ENCODE measurements at regions not wholly inside any gene's neighbourhood (a gene's known extent, or its start where the extent isn't known, plus 50 kb on each side); places are given as distances from the start of the nearest gene placed in this dataset.
A peak's percentile ranks its signal among the peaks of the same experiment; 100 is the strongest.

DNA sequence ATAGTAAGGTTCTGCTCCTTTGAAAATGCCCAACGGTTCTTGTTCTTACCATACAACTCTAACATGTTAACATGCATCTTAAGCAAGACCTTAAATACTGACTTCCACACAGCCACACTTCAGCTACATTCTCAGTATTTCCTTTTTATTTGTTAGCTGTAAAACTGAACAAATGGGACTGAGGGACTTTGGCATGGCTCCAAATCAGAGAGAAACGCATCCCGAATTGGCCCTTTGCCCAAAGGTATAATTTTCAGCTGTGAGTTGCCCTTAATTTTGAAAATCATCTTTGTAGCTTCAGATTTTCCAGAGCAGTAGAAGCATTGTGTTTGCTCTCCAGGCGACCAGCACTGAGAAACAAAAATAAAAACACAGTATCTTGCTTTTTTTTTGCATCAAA lies 56.4 kb downstream of the NEUROD6 start:
- no peak for DNase-seq (ENCODE audit: low read depth)

DNA sequence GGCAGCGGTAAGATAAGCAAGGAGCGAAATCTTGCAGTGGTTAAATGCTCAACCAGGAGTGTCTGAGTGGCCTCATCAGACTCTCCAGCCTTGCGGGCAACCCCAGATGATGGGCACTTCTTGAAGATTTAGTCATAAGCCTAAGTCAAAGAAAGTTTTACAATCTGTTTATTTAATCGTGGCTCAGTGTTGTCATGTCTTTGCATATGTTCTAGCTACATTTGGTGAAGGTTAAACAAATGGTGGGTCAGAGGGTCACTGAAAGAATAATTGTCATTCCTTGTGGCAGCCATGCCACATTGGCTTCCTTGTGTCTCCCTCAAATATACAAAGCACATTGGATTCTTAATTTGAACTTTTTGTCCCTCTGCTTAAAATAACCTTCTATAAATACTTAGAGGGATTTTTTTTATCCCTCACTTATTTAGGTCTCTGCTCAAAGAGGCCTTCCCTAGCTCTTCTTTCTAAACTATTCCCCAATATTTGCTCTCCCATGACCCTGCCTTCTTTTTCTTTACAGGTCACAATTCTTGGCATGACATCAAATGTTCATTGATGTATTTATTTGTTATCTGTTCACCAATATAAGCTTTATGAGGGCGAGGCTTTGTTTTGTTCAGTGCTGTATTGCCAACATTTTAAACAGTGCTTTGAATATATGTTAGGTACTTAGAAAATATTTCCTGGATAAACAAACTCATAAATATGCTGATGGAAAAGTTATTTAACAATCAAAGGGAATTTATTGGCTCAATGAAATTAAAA lies 68.7 kb downstream of the NEUROD6 start:
- no peak for DNase-seq (ENCODE audit: low read depth)

DNA sequence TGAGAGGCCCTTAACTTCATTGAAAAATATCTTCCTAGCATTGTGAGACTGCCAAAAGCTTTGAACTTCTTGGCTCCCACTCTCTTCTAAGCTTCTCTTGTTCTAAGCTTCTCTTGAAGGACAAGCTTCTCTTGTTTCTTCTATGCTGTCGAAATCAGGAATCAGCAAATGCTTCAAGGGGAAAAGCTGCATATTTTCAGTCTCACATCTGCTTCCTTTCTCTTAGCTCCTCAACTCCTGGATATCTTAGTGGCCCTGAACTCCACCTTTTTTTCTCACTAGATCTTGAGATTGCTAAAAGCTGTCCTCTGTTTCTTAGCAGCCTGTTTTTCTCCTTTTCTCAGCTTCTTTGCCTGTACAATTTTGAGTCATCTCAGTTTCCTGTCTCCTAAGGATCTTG lies 73.0 kb downstream of the NEUROD6 start:
- no peak for DNase-seq (ENCODE audit: low read depth)

DNA sequence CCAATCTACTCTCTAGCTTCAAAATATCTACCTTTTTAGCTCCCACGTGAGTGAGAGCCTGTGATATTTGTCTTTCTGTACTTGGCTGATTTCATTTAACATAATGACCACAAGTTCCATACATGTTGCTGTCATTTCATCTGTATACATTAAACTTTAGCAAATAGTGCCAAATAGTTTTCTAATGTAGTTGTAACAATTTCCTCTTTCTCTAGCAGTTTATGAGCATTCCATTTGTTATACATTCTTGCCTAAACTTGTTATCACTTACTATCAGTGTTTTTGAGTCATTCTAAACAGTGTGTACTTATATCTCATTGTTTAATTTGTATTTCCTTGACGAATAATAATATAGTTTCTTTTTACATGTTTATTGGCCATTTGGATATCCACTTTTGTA lies 77.2 kb downstream of the NEUROD6 start:
- DNase-seq (ENCODE audit: low read depth), result no peak

DNA sequence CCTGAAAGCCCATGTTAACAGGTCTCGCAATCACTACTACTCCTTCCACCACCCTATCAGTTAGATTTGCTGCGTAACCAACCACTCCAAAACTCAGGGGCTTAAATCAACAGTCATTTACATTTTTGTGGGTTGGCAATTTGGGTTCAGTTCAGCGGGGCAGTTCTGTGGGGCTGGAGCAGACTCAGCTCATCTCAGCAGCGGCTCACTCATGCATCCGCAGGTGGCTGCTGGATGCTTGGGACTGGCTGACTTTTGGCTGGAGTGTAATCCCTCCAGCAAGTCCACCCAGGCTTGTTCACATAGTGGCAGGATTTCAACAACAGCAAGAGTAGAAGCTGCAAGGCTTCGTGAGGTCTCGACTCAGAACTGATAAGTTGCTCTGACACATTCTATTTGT lies 79.2 kb downstream of the NEUROD6 start:
- DNase-seq (ENCODE audit: low read depth), result no peak

DNA sequence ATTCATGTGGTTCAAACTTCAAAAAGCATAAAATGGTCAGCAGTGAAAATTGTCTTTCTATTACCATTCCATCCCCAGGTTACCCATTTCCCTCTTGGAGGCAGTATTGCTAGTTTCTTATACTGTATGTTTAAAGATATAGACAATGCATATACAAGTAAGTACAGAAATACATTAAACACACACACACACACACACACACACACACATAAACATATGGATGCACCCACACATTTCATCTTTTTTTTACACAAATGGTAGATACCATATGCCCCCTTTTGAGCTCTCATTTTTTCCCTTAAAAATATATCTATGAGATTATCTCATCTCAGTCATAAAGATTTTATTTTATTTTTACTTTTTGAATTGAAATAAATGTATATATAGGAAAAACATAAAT lies 79.7 kb downstream of the NEUROD6 start:
- no peak for DNase-seq (ENCODE audit: low read depth)

DNA sequence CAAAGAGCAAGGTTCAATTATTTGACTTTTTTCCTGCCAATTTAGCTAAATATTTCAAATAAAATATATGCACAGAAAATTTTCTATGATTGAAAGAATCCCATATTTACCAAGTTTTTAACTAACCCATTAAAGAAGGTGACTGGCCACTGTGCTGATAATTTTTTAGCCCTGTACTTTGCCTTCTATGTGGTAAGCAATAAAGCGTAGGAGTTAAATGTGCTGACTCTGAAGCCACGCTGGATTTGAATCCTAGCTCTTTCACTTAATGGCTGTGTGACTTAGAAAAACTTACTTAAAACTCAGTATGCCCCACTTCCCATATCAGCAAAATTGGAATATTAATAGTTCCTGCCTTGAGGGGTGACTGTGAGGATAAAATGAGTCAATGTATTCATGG lies 82.1 kb downstream of the NEUROD6 start:
- no peak for DNase-seq (ENCODE audit: low read depth)

DNA sequence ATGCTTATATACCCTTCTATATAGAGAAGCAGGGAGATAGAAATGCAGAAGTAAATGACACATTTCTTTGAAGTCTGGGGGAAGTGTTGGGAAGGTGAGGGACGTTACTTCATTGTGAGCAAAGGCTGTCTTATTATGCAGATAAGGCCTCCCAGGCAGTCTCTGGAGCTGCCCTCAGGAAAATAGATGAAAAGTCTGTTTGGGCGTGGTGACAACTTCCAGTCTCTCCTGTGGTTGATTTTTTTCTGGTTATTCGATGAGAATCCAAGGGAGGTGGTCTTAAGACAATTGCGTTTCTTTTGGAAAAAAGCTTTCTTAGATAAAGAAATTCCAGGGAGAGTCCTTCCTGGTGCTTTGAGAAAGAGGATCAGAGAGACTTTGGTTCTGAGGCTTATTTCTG lies 84.0 kb downstream of the NEUROD6 start:
- DNase-seq (ENCODE audit: low read depth), result no peak

DNA sequence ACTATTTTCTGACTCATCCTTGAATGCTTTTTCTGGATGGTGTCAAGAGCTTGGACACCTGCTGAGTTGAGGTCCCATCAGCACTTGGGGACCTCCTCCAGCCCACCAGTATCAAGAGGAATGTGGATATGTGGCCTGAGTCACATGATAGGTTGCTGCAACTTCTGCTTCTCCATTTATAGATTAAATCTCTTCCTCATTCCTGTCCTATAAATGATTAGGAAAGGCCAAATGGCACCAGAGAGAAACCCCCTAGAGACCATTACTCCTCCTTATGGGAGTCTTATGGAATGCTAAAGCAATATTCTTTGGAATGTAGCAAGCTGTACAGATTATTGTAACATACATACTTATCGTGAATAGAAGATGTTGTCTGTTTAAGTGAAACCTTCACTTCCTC lies 85.6 kb downstream of the NEUROD6 start:
- DNase-seq (ENCODE audit: low read depth), result no peak

DNA sequence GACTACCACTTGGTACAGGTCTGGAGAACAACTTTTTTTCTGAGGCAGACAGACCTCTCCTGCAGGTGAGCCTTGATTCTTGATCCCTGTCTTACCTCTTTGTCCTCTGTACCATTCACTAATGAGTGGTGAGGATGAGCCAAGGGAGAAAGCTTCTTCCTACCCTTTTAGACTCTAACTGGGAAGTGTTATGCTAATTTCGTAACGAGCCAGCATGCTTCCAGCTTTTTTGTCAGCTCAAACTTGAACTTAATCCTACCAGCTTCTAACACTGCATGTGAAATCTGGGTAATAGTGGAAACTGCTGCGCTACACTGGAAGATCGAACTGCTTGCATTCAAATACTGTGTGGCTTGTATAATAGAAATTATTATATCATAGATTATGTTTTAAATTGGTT lies 87.0 kb downstream of the NEUROD6 start:
- no peak for DNase-seq (ENCODE audit: low read depth)

DNA sequence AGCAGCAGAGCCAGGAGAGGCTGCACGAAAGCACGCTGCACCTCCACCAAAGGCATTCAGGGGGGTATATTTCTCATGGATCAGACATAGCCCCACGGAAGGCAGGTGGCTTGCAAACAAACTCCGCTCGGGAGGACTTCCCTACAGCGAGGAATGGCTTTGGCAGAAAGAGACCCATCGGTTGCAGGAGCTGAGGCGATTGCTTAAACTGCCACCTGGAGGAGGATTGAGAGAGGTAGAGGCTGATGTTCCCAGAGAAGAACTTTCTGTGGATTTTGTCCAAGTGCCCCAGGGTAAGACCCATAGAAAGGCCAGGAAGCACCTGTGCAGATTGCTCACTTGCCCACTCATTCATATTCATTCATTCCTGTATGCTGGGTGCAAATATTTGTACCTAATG lies 89.1 kb downstream of the NEUROD6 start:
- DNase-seq (ENCODE audit: low read depth), result no peak

DNA sequence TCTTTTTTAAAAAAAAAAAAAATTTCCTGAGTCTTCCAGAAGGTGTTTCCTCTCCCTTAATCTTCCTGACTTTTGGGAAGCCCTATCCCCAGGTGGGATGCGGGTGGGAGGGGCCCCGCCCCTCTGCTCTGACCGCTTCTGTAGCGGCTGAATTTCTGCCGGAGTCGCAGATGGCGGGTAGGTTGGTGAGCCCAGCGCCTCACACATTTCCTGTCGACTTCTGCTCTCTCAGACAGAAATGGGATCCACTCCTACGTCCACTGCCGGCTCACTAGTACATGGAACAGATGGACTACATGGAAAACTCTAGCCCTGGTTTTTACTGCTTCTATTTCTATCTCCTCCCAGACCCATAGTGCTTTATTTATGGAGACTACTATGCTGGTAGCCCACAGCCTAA lies 90.9 kb downstream of the NEUROD6 start:
- no peak for DNase-seq (ENCODE audit: low read depth)

DNA sequence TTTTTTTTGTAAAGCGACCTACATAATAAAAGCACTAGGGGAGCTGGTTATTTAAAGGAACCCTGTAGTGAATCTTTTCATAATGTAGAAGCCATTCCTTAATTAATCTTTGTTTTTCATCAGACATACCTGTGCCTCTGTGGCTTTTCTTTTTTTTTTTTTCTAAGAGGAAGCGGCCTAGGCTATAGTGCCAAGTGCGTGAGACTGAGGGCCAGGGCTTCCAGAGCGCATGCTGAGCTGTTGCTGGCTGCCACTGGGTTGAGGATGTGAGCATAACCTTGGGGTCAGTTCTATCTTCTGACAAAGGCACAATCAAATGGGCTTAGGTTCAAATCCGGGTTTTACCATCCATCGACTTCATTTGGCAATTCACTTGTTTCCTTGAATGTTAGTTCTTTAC lies 103.7 kb downstream of the NEUROD6 start:
- no peak for DNase-seq (ENCODE audit: low read depth)

DNA sequence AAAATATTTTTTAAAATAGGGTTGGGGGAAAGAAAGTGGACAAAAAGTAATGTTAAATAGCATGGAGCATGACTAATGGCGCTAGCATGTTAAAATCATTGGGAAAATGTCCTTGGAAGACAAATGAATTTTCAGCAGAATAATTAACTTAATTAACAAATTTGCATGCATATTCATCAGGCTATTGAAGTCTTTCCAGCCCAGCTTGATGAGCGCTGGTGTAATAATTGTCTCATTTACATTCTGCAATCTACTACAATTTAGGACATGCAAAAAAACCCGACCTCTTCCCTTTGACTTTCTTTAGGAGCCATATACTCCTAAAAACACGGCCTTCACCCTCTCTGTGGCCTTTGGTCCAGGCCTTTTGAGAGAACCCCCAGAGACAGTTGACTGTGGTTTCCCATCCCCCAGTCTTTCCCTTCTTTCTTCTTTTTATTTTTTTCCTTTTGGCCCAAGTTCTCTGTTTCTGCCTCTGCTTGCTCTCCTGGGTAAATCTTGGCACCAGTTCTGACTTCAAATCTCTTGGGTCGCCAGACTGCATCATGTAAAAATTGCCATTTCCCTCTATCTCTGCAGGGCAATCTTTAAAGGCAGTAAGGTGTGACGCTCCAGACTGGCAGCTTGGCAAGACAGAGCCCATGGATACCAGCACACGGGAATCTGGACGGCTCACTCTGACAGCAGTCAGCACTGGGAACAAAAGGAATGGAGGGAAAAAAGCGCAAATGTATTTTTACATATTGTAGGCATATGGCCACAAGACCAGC lies 105.5 kb downstream of the NEUROD6 start:
- DNase-seq (ENCODE audit: low read depth), result no peak

DNA sequence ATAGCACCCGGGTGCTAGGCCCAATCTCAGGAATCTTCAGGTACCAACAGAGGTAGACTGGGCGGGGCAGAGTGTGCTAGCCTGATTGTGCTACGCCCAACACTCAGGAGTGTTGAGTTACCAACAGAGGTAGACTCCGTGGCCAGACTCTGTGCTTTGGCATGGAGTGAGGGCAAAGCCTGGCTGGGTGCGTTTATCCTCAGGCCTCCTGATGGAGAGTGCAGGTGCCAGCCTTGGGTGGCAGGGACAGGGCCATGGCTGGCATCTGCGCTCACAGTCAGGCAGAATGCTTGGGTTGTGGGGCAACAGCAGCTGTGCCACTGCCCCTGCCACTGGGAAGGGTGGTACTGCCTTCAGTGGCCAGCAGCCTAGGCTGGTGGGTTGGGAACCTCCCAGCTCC lies 111.6 kb downstream of the NEUROD6 start:
- no peak for DNase-seq (ENCODE audit: low read depth)

DNA sequence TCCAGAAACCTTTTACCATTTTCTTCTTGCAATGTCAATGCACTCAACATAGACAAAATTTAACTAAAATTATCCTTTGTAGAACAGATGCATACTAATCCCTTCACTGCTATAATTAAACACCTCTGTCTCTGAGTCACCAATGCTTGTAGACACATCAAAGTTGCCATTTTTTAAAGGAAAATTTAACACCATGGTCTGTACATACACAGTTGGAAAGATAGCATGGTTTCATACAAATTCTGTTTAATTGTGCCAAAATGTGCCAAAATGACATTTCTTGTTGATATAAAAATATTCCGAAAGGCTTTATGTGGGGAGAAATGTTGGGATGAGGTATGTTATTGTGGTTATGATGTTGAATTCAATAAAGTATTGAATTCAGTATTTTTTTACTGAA lies 125.8 kb downstream of the NEUROD6 start:
- DNase-seq (ENCODE audit: low read depth), result no peak

DNA sequence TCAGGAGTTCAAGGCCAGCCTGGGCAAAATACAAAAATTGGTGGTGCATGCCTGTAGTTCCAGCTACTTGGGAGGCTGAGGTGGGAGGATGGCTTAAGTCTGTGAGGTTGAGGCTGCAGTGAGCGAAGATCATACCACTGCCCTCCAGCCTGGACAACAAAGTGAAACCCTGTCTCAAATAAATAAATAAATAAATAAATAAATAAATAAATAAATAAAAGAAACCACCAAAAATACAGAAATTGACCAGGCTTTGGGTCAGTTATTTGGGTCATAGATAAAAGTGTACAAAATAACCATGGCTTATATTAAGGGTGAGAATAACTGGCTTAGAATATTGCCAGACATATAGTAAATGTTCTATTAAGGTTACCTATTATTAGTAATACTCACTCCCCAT lies 129.2 kb downstream of the NEUROD6 start:
- DNase-seq (ENCODE audit: low read depth), result no peak

DNA sequence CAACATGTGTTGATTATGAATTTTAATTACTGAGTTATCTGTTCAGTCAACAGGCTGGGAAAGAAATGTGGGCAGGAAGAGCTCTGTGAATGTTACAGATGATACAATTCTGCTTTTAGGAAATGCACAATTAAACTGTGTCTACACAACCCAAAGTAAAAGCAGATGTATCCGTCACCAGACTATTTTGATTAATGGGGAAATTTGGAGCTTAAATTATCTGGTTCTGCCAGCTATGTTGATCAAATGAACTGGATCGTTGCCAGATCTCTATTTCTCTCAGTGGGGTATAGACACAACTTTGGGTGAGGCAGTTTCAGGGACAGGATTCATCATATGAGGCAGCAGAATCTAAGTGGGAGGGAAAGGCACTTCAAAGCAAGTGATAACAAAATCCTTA lies 136.5 kb downstream of the NEUROD6 start:
- DNase-seq (ENCODE audit: low read depth), result no peak

DNA sequence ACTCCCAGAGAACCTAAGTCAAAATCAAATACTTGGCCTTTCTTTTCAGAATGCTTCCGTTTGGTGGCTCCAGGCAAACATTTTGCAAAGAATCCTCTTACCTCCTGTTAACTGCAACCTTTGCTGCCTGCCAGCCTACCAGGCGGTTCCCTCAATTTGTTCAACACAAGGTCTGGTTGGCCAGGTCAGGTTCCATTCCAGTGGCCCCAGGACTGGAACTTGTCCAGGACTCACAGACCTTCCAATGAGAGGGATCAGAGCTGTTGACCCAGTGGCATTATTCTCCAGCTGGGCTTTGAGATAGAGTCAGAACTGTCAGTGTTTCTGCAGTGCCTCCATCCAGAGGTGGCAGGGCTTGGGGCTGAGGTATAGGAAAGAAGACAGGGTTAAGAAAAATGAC lies 137.0 kb downstream of the NEUROD6 start:
- no peak for DNase-seq (ENCODE audit: low read depth)

DNA sequence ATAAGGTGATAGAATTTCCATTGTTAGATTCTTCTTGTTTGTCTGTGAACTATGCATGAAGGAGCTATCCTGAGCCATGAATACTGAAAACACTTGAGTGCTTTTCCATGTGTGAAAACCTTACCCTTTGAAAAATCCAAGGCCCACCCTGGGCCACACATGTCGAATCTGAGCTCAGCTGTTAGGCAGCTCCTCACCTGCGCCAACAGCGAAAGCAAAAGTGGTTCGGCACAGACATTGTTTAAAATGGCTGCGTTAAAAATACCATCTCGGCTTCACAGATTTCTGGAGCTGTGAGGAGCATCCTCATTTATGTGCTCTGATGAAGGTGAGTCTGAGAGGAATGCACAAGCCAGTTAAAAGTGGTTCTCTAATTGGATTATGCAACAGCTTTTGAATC lies 137.7 kb downstream of the NEUROD6 start:
- no peak for DNase-seq (ENCODE audit: low read depth)

DNA sequence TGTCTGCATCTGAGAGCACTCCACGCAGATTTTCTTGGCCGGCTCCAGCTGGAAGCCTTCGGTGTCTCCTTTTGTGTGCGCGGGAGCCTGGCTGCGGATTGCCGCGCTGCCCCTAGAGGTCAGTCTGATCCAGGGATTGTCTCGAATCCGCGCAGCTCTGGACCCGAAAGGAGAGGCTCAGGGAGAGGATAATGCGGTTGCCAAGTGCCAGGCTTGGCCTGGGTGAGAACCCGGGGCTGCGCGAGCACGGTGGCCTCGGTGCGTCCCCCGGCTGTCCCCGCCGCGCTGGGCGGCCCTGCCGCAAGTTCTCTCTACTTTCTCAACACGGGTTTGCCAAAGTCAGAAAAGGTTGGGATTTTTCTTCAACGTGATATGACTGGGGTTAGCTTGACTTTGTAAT lies 140.9 kb downstream of the ADCYAP1R1 start:
- peak; percentile 35 for DNase-seq (ENCODE audit: low read depth)

DNA sequence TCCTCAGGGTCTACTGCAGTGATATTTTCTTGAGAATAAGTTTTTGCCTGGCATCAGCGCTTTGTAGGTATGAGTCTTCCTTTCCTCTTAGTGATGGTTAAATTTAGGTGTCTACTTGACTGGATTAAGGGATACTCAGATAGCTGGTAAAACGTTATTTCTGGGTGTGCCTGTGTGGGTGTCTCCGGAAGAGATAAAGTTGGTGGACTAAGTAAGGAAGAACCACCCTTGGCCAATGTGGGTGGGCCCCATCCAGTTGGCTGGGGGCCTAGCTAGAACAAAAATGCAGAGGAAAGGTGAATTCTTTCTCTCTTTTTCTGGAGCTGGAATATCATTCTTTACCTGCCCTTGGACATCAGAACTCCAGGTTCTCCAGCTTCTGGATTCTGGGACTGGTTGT lies 138.8 kb downstream of the ADCYAP1R1 start:
- no peak for DNase-seq (ENCODE audit: low read depth)

DNA sequence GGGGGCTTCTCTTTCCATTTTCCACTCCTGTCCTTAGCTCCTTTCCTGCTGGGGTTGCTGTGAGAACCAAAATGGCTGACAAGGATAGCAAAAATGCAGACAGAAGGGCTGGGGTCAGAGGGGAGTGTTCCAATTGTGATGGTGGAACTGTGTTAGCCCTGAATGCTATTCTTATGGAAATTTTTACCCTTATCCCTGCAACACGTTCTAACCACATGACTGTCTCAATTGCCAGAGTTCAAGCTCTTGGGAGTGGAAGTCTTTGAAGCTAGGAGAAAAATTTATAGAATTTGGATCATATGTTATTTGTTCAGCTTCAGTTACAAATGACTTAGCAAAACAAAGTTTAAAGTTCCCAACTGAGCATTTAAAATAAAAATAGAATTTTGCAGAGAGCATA lies 134.1 kb downstream of the ADCYAP1R1 start:
- DNase-seq (ENCODE audit: low read depth), result no peak

Data from myocyte (in vitro differentiated cells).